AG04450 (cell line): ENCODE measurements at regions not wholly inside any gene's neighbourhood (a gene's known extent, or its start where the extent isn't known, plus 50 kb on each side); places are given as distances from the start of the nearest gene placed in this dataset.

Experiments used
- CTCF ChIA-PET: fragments of 300-600, 350-600 bp; formaldehyde crosslinking; extraction: SDS; loops from one replicate; lab custom pipeline; 2022; ENCODE audit warnings: antibody characterized with exemption, inconsistent platforms; lab: Charles Lee
- POLR2A ChIA-PET: fragments of 350-600 bp; formaldehyde crosslinking; extraction: SDS; loops from one replicate; lab custom pipeline; 2021; ENCODE audit warnings: antibody characterized with exemption, inconsistent platforms; lab: Yijun Ruan, JAX
- DNase-seq: peaks from one replicate; pipeline ENCODE4 v3.0.0-alpha.2; 2011; ENCODE audit warnings: low read depth, low spot score
- H3K27ac ChIP-seq: one replicate; pipeline ENCODE4 v1.5.1; 2012; ENCODE audit warnings: low read depth, low read length, control low read depth
- H3K27me3 ChIP-seq: one replicate; pipeline ENCODE4 v1.6.0; 2012; ENCODE audit warnings: low read length; ENCODE audit not compliant: control insufficient read depth, insufficient read depth
- H3K4me3 ChIP-seq: 2 replicates; pipeline ENCODE4 v1.5.1; 2011; ENCODE audit warnings: mild to moderate bottlenecking, low read depth, low read length, control low read depth
- H3K9me3 ChIP-seq: 2 replicates; pipeline ENCODE4 v1.5.1; 2012; ENCODE audit warnings: low read length; ENCODE audit not compliant: control insufficient read depth, insufficient read depth
- CTCF ChIP-seq: IDR thresholded peaks from 2 replicates; pipeline ENCODE4 v1.5.1; 2011; ENCODE audit warnings: low read depth, low read length, control low read depth, inconsistent platforms

GRCh38 chr1:105396001-105396400, 1646.3 kb downstream of the AMY1C start:
- TF ChIP-seq CTCF = no peak
- CTCF ChIA-PET = no interaction called here

GRCh38 chr1:105398909-105399308, 1649.2 kb downstream of the AMY1C start:
- H3K27ac ChIP-seq = no peak overlapping the region
- no peak overlapping the region for H3K4me3 ChIP-seq
- POLR2A ChIA-PET = no interaction called here
- TF ChIP-seq CTCF = no peak
- peaks cover 11% of the 10 kb centered on the region; the same call in 1 of the 2 replicates for H3K9me3 ChIP-seq
- H3K27me3 ChIP-seq = no peaks in the 10 kb centered on the region
- DNase-seq = no peak
- CTCF ChIA-PET = no interaction called here

More at GRCh38 chr1:105396001-105396400, 1646.3 kb downstream of the AMY1C start:
- Histone ChIP-seq H3K9me3 (peaks cover 11% of the 10 kb centered on the region; the same call in 1 of the 2 replicates), H3K27ac (no peak overlapping the region), H3K4me3 (no peak overlapping the region), H3K27me3 (no peaks in the 10 kb centered on the region)
- POLR2A ChIA-PET = no interaction called here
- DNase-seq = no peak

DNA sequence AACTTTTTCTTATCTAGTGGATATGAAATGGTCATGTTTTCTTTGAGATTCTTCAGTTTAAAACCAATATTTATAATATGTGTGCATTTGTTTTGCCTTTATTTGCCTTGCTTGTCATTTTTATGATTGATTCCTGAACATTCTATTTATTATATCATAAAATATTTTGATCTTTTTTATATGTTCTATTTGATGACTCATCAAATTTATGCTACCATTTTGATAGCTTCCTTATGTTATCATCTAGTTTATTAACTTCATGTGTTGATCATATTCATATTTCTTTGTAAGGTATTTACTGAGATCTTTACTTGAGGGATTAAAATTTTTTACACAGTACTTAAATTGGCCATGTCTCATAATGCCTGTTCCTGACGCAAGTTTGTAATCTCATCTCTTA, 1650.0 kb downstream of the AMY1C start:
- ChIA-PET CTCF (no interaction called here), POLR2A (no interaction called here)
- H3K27me3 ChIP-seq = no peaks in the 10 kb centered on the region

DNA sequence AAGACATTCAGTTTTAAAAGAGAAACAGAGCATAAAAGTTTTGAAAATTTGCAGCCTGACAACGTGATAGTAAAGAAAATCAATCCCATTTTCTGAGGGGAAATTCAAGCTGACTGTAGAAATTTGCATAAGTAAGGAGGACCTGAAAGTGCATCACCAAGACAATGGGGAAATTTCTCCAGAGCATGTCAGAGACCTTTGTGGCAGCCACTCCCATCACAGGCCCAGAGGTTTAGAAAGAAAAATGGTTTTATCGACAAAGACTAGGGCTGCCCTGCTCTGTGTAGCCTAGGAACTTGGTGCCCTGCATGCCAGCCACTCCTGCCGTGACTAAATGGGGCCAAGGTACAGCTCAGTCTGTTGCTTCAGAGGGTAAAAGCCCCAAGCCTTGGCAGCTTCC, 1640.2 kb upstream of the PRMT6 start:
- Histone ChIP-seq H3K4me3 (no peak overlapping the region), H3K27me3 (no peaks in the 10 kb centered on the region), H3K9me3 (peaks cover 6% of the 10 kb centered on the region), H3K27ac (no peak overlapping the region)
- ChIA-PET CTCF (no interaction called here), POLR2A (no interaction called here)
- no peak for TF ChIP-seq CTCF
- no peak for DNase-seq

More for the DNA sequence above, 1650.0 kb downstream of the AMY1C start:
- H3K27ac ChIP-seq = no peak overlapping the region
- TF ChIP-seq CTCF = no peak
- H3K9me3 ChIP-seq = peaks cover 11% of the 10 kb centered on the region; the same call in 1 of the 2 replicates
- no peak overlapping the region for H3K4me3 ChIP-seq
- no peak for DNase-seq

DNA sequence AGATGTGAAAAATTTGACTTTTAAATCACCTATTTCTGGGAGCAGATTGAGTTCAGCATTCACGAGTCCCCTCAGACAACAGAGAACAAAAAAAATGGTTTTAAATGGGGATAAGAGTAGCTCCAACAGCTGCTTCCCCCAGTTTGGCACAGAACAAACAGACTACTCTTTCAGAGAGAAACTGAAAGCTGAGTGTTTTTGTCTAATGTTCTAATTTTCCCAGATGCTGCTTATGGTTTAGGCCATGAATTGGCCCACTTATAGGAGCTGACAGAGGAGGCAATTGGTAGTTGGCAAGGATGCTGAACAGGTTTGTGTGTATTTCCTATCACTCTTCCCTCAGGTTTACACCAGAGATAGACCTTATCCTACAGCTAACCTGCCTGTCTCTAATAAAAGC, 1637.4 kb upstream of the PRMT6 start:
- no peaks in the 10 kb centered on the region for H3K27me3 ChIP-seq
- TF ChIP-seq CTCF = no peak
- POLR2A ChIA-PET = no interaction called here
- CTCF ChIA-PET = no interaction called here
- H3K27ac ChIP-seq = no peak overlapping the region
- H3K9me3 ChIP-seq = no peaks in the 10 kb centered on the region
- no peak for DNase-seq
- H3K4me3 ChIP-seq = no peak overlapping the region
